ENCODE measurements at regions not wholly inside any gene's neighbourhood (a gene's known extent, or its start where the extent isn't known, plus 50 kb on each side); places are given as distances from the start of the nearest gene placed in this dataset.

GRCh38 chr3:144670571-144670970, 698.9 kb downstream of the DIPK2A start:
- Histone ChIP-seq H3K36me3 (ENCODE audit: control insufficient read depth in 4 of 4, insufficient read depth in 3 of 4, low read depth in 1 of 4, low read length in 3 of 4) (no peaks in the 10 kb centered on the region), H3K27ac (ENCODE audit: low read depth in 1 of 2, low read length in 2 of 2) (no peak overlapping the region), H3K4me3 (ENCODE audit: low read depth in 1 of 3, low read length in 3 of 3) (no peak overlapping the region), H3K4me1 (ENCODE audit: control insufficient read depth in 4 of 4, insufficient read depth in 4 of 4, low read length in 3 of 4) (peaks cover 0 to 3% (median under 1%) of the 10 kb centered on the region in 4 donors), H3K9me3 (ENCODE audit: control insufficient read depth in 4 of 4, low read length in 3 of 4) (no peaks in the 10 kb centered on the region), H3K27me3 (ENCODE audit: control insufficient read depth in 4 of 4, insufficient read depth in 4 of 4, low read length in 3 of 4) (no peaks in the 10 kb centered on the region), H3K9ac (ENCODE audit: low read depth in 1 of 2, low read length in 2 of 2) (no peak overlapping the region)
- WGBS: 89% methylated on average over 3 of the region's 3 CpGs
- DNase-seq (ENCODE audit: low spot score): no peak
- TF ChIP-seq RXRA (IDR thresholded peaks at IDR 0.05) (no peak), RAD21 (IDR thresholded peaks at IDR 0.05) (no peak), FOXA2 (IDR thresholded peaks at IDR 0.05) (no peak), GABPA (IDR thresholded peaks at IDR 0.05 in 1 of 2, conservative IDR thresholded peaks at IDR 0.05 in 1 of 2) (no peak), SP1 (IDR thresholded peaks at IDR 0.05) (no peak), EGR1 (IDR thresholded peaks at IDR 0.05; ENCODE audit: low read depth in 2 of 2) (no peak), HNF4G (IDR thresholded peaks at IDR 0.05) (no peak), FOXA1 (IDR thresholded peaks at IDR 0.05) (no peak), REST (IDR thresholded peaks at IDR 0.05) (no peak), HNF4A (conservative IDR thresholded peaks at IDR 0.05) (no peak), NR2F2 (IDR thresholded peaks at IDR 0.05) (no peak), JUND (IDR thresholded peaks at IDR 0.05) (no peak), MAX (IDR thresholded peaks at IDR 0.05) (no peak), ATF3 (IDR thresholded peaks at IDR 0.05) (no peak)

GRCh38 chr3:144677103-144677502, 705.5 kb downstream of the DIPK2A start:
- no peak for DNase-seq (ENCODE audit: low spot score)
- 77% methylated on average over 1 of the region's 1 CpG for WGBS
- H3K9me3 ChIP-seq (ENCODE audit: control insufficient read depth in 4 of 4, low read length in 3 of 4): no peaks in the 10 kb centered on the region
- H3K4me1 ChIP-seq (ENCODE audit: control insufficient read depth in 4 of 4, insufficient read depth in 4 of 4, low read length in 3 of 4): no peaks in the 10 kb centered on the region
- no peak for TF ChIP-seq CTCF (IDR thresholded peaks at IDR 0.05; ENCODE audit: low read depth, low read length, missing input control)
- TF ChIP-seq JUND (IDR thresholded peaks at IDR 0.05): no peak
- no peak for TF ChIP-seq SP1 (IDR thresholded peaks at IDR 0.05)
- TF ChIP-seq HNF4G (IDR thresholded peaks at IDR 0.05): no peak
- TF ChIP-seq RAD21 (IDR thresholded peaks at IDR 0.05): no peak
- no peak for TF ChIP-seq RXRA (IDR thresholded peaks at IDR 0.05)
- no peak for TF ChIP-seq ATF3 (IDR thresholded peaks at IDR 0.05)
- no peak for TF ChIP-seq GABPA (IDR thresholded peaks at IDR 0.05 in 1 of 2, conservative IDR thresholded peaks at IDR 0.05 in 1 of 2)
- no peak for TF ChIP-seq NR2F2 (IDR thresholded peaks at IDR 0.05)
- no peak overlapping the region for H3K4me3 ChIP-seq (ENCODE audit: low read depth in 1 of 3, low read length in 3 of 3)
- no peak overlapping the region for H3K9ac ChIP-seq (ENCODE audit: low read depth in 1 of 2, low read length in 2 of 2)
- H3K27me3 ChIP-seq (ENCODE audit: control insufficient read depth in 4 of 4, insufficient read depth in 4 of 4, low read length in 3 of 4): no peaks in the 10 kb centered on the region
- no peaks in the 10 kb centered on the region for H3K36me3 ChIP-seq (ENCODE audit: control insufficient read depth in 4 of 4, insufficient read depth in 3 of 4, low read depth in 1 of 4, low read length in 3 of 4)
- H3K27ac ChIP-seq (ENCODE audit: low read depth in 1 of 2, low read length in 2 of 2): no peak overlapping the region
